ENCODE measurements at regions not wholly inside any gene's neighbourhood (a gene's known extent, or its start where the extent isn't known, plus 50 kb on each side); places are given as distances from the start of the nearest gene placed in this dataset.

DNA sequence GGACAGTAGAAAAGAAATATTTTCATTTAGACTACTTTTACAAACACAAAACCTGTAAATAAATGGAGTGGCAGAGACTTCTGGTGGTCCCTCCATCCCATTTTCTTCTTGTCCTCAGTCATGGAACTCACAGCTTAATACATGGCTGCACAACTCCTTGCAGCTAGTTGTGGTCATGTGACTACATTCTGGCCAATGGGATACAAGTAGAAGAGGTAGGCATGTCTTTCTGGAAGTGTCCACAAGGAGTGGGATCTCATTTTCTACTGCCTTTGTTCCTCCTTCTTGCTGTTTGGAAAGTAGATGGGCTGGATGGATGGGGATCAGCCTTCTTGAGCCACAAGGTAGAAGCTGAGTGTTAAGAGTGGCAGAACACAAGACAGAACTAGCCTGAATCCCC, 555.8 kb downstream of the SATB2 start:
- no peak for TF ChIP-seq GATA2 (CRISPR knock-in tag; IDR thresholded peaks at IDR 0.05)
- TF ChIP-seq, protein P1, sequence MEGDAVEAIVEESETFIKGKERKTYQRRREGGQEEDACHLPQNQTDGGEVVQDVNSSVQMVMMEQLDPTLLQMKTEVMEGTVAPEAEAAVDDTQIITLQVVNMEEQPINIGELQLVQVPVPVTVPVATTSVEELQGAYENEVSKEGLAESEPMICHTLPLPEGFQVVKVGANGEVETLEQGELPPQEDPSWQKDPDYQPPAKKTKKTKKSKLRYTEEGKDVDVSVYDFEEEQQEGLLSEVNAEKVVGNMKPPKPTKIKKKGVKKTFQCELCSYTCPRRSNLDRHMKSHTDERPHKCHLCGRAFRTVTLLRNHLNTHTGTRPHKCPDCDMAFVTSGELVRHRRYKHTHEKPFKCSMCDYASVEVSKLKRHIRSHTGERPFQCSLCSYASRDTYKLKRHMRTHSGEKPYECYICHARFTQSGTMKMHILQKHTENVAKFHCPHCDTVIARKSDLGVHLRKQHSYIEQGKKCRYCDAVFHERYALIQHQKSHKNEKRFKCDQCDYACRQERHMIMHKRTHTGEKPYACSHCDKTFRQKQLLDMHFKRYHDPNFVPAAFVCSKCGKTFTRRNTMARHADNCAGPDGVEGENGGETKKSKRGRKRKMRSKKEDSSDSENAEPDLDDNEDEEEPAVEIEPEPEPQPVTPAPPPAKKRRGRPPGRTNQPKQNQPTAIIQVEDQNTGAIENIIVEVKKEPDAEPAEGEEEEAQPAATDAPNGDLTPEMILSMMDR (IDR thresholded peaks at IDR 0.05) = no peak
- TF ChIP-seq, protein P2, sequence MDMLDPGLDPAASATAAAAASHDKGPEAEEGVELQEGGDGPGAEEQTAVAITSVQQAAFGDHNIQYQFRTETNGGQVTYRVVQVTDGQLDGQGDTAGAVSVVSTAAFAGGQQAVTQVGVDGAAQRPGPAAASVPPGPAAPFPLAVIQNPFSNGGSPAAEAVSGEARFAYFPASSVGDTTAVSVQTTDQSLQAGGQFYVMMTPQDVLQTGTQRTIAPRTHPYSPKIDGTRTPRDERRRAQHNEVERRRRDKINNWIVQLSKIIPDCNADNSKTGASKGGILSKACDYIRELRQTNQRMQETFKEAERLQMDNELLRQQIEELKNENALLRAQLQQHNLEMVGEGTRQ (IDR thresholded peaks at IDR 0.05; ENCODE audit: borderline replicate concordance, low read depth, low read length) = no peak
- no peak for TF ChIP-seq RXRA (IDR thresholded peaks at IDR 0.05; ENCODE audit: borderline replicate concordance, low read depth)
- TF ChIP-seq, protein P3, sequence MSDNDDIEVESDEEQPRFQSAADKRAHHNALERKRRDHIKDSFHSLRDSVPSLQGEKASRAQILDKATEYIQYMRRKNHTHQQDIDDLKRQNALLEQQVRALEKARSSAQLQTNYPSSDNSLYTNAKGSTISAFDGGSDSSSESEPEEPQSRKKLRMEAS (IDR thresholded peaks at IDR 0.05; ENCODE audit: low read depth) = no peak
- no peak for TF ChIP-seq ELF1 (IDR thresholded peaks at IDR 0.05)
- TF ChIP-seq, protein P4, sequence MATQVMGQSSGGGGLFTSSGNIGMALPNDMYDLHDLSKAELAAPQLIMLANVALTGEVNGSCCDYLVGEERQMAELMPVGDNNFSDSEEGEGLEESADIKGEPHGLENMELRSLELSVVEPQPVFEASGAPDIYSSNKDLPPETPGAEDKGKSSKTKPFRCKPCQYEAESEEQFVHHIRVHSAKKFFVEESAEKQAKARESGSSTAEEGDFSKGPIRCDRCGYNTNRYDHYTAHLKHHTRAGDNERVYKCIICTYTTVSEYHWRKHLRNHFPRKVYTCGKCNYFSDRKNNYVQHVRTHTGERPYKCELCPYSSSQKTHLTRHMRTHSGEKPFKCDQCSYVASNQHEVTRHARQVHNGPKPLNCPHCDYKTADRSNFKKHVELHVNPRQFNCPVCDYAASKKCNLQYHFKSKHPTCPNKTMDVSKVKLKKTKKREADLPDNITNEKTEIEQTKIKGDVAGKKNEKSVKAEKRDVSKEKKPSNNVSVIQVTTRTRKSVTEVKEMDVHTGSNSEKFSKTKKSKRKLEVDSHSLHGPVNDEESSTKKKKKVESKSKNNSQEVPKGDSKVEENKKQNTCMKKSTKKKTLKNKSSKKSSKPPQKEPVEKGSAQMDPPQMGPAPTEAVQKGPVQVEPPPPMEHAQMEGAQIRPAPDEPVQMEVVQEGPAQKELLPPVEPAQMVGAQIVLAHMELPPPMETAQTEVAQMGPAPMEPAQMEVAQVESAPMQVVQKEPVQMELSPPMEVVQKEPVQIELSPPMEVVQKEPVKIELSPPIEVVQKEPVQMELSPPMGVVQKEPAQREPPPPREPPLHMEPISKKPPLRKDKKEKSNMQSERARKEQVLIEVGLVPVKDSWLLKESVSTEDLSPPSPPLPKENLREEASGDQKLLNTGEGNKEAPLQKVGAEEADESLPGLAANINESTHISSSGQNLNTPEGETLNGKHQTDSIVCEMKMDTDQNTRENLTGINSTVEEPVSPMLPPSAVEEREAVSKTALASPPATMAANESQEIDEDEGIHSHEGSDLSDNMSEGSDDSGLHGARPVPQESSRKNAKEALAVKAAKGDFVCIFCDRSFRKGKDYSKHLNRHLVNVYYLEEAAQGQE (IDR thresholded peaks at IDR 0.05; ENCODE audit: low read depth, low read length) = no peak
- no peak for TF ChIP-seq TAF1 (IDR thresholded peaks at IDR 0.05; ENCODE audit: borderline replicate concordance, low read depth, low read length)
- TF ChIP-seq, protein P5, sequence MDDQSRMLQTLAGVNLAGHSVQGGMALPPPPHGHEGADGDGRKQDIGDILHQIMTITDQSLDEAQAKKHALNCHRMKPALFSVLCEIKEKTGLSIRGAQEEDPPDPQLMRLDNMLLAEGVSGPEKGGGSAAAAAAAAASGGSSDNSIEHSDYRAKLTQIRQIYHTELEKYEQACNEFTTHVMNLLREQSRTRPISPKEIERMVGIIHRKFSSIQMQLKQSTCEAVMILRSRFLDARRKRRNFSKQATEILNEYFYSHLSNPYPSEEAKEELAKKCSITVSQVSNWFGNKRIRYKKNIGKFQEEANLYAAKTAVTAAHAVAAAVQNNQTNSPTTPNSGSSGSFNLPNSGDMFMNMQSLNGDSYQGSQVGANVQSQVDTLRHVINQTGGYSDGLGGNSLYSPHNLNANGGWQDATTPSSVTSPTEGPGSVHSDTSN (IDR thresholded peaks at IDR 0.05) = no peak
- no peak for TF ChIP-seq POLR2AphosphoS5 (IDR thresholded peaks at IDR 0.05; ENCODE audit: low read depth, low read length)
- TF ChIP-seq FOSL2 (IDR thresholded peaks at IDR 0.05; ENCODE audit: borderline replicate concordance, low read depth) = no peak
